GM12878 (cell line): ENCODE measurements at regions not wholly inside any gene's neighbourhood (a gene's known extent, or its start where the extent isn't known, plus 50 kb on each side); places are given as distances from the start of the nearest gene placed in this dataset.

Experiments
- ATAC-seq: fragments of 200-7000 bp; cut with Tn5 transposase; 3 replicates; pipeline ENCODE4 v1.9.1; 2020; ENCODE audit warnings: mild to moderate bottlenecking, moderate library complexity
- BruUV-seq: library from RNA; stranded (reverse); fragments of 400-500 nt; replicated peaks from 2 replicates; lab custom pipeline; 2021; lab: Mats Ljungman, UMichigan
- CTCF ChIA-PET: fragments of 300-600 bp; sonication (Branson Sonifier 250); formaldehyde crosslinking; extraction: SDS; loops from one replicate; lab custom pipeline; 2021; ENCODE audit warnings: inconsistent platforms; lab: Yijun Ruan, JAX
- POLR2A ChIA-PET: fragments of 350-600 bp; formaldehyde crosslinking; extraction: SDS; loops from one replicate; lab custom pipeline; 2021; ENCODE audit warnings: inconsistent platforms; lab: Charles Lee
- RAD21 ChIA-PET: fragments of 300-600 bp; sonication (Branson Sonifier 250); formaldehyde crosslinking; loops from one replicate; lab custom pipeline; 2023; ENCODE audit warnings: antibody characterized with exemption; ENCODE audit not compliant: unreplicated experiment; lab: Charles Lee
- SMC1A ChIA-PET: fragments of 300-600 bp; sonication (Branson Sonifier 250); formaldehyde crosslinking; loops from one replicate; lab custom pipeline; 2023; ENCODE audit not compliant: unreplicated experiment, uncharacterized antibody; lab: Charles Lee
- DNase-seq: peaks from one replicate; pipeline ENCODE4 v3.0.0-alpha.2; 2011; ENCODE audit warnings: low read depth, low spot score
- FAIRE-seq: peaks from 3 replicates; lab custom pipeline; 2011; peaks lifted over from hg19 to GRCh38; lab: Jason Lieb, UNC
- H2AFZ ChIP-seq: 2 replicates; pipeline ENCODE4 v1.6.0; 2011; ENCODE audit warnings: low read depth, low read length, control low read depth; ENCODE audit not compliant: control insufficient read depth
- H3K27ac ChIP-seq: 2 replicates; pipeline ENCODE4 v1.5.1; 2011; ENCODE audit warnings: control low read depth; ENCODE audit not compliant: control insufficient read depth, insufficient read depth
- H3K27me3 ChIP-seq, 2 experiments: replicated peaks in 1 of 2; 2 replicates each; pipeline versions ENCODE4 v1.6.0 to v1.6.1; 2011; ENCODE audit warnings: low read length in 1 of 2; ENCODE audit not compliant: control insufficient read depth in 2 of 2, insufficient read depth in 2 of 2
- H3K36me3 ChIP-seq, 2 experiments: 2 replicates each; pipeline ENCODE4 v1.5.1; 2011; ENCODE audit warnings: low read length in 1 of 2; ENCODE audit not compliant: control insufficient read depth in 2 of 2, insufficient read depth in 2 of 2
- H3K4me1 ChIP-seq: 2 replicates; pipeline ENCODE4 v1.6.1; 2011; ENCODE audit warnings: mild to moderate bottlenecking, low read length, moderate library complexity, mixed read lengths; ENCODE audit not compliant: control insufficient read depth, insufficient read depth
- H3K4me2 ChIP-seq: 2 replicates; pipeline ENCODE4 v1.6.0; 2011; ENCODE audit warnings: control low read depth; ENCODE audit not compliant: control insufficient read depth, insufficient read depth
- H3K4me3 ChIP-seq: fragments of 200-600 bp; sonication (generic); 2 replicates; pipeline ENCODE4 v1.5.1; 2016
- H3K79me2 ChIP-seq: 2 replicates; pipeline ENCODE4 v1.6.0; 2011; ENCODE audit warnings: low read length; ENCODE audit not compliant: control insufficient read depth, insufficient read depth
- H3K9ac ChIP-seq: 2 replicates; pipeline ENCODE4 v1.8.0; 2011; ENCODE audit warnings: low read length, control low read depth, mixed read lengths; ENCODE audit not compliant: control insufficient read depth, insufficient read depth
- H3K9me3 ChIP-seq: replicated peaks from 3 replicates; pipeline ENCODE4 v1.5.1; 2011; ENCODE audit warnings: mild to moderate bottlenecking, low read length; ENCODE audit not compliant: control insufficient read depth, insufficient read depth
- H4K20me1 ChIP-seq: 2 replicates; pipeline ENCODE4 v1.6.0; 2011; ENCODE audit not compliant: control insufficient read depth, insufficient read depth
- BACH1 ChIP-seq: fragments of 450-650 bp; IDR thresholded peaks from 2 replicates; pipeline ENCODE4 v1.6.1; 2017; ENCODE audit warnings: mild to moderate bottlenecking, borderline replicate concordance
- JUND ChIP-seq: IDR thresholded peaks from 2 replicates; pipeline ENCODE4 v1.6.1; 2012; ENCODE audit warnings: low read depth, mild to moderate bottlenecking, low read length, improper control_type of control experiment, moderate library complexity
- TCF3 ChIP-seq: IDR thresholded peaks from 2 replicates; pipeline ENCODE4 v1.6.1; 2012; ENCODE audit warnings: low read depth, mild to moderate bottlenecking, low read length, borderline replicate concordance; ENCODE audit not compliant: insufficient read depth
- ZBED1 ChIP-seq: IDR thresholded peaks from 2 replicates; pipeline ENCODE4 v1.6.1; 2016; ENCODE audit warnings: borderline replicate concordance
- ZNF24 ChIP-seq: fragments of 450-650 bp; IDR thresholded peaks from 2 replicates; pipeline ENCODE4 v1.6.1; 2017; ENCODE audit warnings: antibody characterized with exemption, mild to moderate bottlenecking
- ZZZ3 ChIP-seq: IDR thresholded peaks from 2 replicates; pipeline ENCODE4 v1.6.1; 2011; ENCODE audit warnings: low read depth; ENCODE audit not compliant: control insufficient read depth, insufficient read length
- WGBS: methylation state at CpG from one replicate; pipeline ENCODE4 v1.1.6; 2016; ENCODE audit warnings: low lambda C conversion rate; ENCODE audit not compliant: insufficient replicate concordance, insufficient coverage; ENCODE audit errors: missing lambda C conversion rate; 5-methylcytosine and 5-hydroxymethylcytosine counted together
- in situ Hi-C: fragments of 300-500 bp; cut with MboI; formaldehyde crosslinking; loops from 9 replicates; pipeline ENCODE4 v1.14.3; 2018; ENCODE audit warnings: mixed read lengths
- intact Hi-C: fragments of 100-400 bp; cut with micrococcal nuclease; formaldehyde crosslinking; loops from one replicate; pipeline ENCODE4 v1.14.2; 2022; ENCODE audit not compliant: unreplicated experiment
- TF ChIP-seq, protein P1 (sequence below): IDR thresholded peaks from 2 replicates; pipeline ENCODE4 v1.6.1; 2012; ENCODE audit warnings: low read depth, low read length, improper control_type of control experiment
- TF ChIP-seq, protein P2 (sequence below): fragments of 450-650 bp; IDR thresholded peaks from 2 replicates; pipeline ENCODE4 v1.6.1; 2016; ENCODE audit warnings: mild to moderate bottlenecking
- TF ChIP-seq, protein P3 (sequence below): IDR thresholded peaks from 2 replicates; pipeline ENCODE4 v1.6.1; 2012; ENCODE audit warnings: low read depth, low read length, improper control_type of control experiment

DNA sequence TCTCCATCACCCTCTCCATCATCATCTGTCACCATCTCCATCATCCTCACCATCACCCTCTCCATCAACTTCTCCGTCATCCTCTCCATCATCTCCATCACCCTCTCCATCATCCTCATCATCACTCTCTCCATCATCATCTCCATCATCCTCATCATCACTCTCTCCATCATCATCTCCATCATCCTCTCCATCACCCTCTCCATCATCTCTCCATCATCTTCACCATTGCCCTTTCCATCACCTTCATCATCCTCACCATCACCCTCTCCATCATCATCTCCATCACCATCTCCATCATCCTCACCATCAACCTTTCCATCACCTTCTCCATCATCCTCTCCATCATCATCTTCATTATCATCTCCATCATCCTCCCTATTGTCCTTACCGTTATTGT lies 565.5 kb upstream of the SGCD start:
- Histone ChIP-seq H3K4me3 (no peak overlapping the region), H3K27me3 (no peaks in the 10 kb centered on the region), H2AFZ (no peak overlapping the region), H3K79me2 (no peaks in the 10 kb centered on the region), H3K9me3 (no peaks in the 10 kb centered on the region; the same call in 2 of the 3 replicates), H3K27ac (no peak overlapping the region), H3K36me3 (no peaks in the 10 kb centered on the region), H4K20me1 (no peaks in the 10 kb centered on the region), H3K9ac (no peak overlapping the region), H3K4me1 (no peaks in the 10 kb centered on the region), H3K4me2 (no peak overlapping the region)
- BruUV-seq, result no TSS peak
- no peak for DNase-seq
- in situ Hi-C loops, result no loop called here
- no peak for TF ChIP-seq TCF3
- no peak for TF ChIP-seq ZBED1
- no peak for TF ChIP-seq JUND
- TF ChIP-seq, protein P1, sequence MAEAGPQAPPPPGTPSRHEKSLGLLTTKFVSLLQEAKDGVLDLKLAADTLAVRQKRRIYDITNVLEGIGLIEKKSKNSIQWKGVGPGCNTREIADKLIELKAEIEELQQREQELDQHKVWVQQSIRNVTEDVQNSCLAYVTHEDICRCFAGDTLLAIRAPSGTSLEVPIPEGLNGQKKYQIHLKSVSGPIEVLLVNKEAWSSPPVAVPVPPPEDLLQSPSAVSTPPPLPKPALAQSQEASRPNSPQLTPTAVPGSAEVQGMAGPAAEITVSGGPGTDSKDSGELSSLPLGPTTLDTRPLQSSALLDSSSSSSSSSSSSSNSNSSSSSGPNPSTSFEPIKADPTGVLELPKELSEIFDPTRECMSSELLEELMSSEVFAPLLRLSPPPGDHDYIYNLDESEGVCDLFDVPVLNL, result no peak
- no peak for TF ChIP-seq BACH1
- TF ChIP-seq, protein P2, sequence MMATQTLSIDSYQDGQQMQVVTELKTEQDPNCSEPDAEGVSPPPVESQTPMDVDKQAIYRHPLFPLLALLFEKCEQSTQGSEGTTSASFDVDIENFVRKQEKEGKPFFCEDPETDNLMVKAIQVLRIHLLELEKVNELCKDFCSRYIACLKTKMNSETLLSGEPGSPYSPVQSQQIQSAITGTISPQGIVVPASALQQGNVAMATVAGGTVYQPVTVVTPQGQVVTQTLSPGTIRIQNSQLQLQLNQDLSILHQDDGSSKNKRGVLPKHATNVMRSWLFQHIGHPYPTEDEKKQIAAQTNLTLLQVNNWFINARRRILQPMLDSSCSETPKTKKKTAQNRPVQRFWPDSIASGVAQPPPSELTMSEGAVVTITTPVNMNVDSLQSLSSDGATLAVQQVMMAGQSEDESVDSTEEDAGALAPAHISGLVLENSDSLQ, result no peak
- TF ChIP-seq ZZZ3, result no peak
- TF ChIP-seq, protein P3, sequence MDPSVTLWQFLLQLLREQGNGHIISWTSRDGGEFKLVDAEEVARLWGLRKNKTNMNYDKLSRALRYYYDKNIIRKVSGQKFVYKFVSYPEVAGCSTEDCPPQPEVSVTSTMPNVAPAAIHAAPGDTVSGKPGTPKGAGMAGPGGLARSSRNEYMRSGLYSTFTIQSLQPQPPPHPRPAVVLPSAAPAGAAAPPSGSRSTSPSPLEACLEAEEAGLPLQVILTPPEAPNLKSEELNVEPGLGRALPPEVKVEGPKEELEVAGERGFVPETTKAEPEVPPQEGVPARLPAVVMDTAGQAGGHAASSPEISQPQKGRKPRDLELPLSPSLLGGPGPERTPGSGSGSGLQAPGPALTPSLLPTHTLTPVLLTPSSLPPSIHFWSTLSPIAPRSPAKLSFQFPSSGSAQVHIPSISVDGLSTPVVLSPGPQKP, result no peak
- no peak for TF ChIP-seq ZNF24
- no peak for FAIRE-seq
- ChIA-PET SMC1A (no interaction called here), POLR2A (no interaction called here), RAD21 (no interaction called here), CTCF (no interaction called here)
- WGBS, result 30% methylated on average over 2 of the region's 2 CpGs
- ATAC-seq, result no peak
- intact Hi-C loops, result no loop called here
